ENCODE measurements at regions not wholly inside any gene's neighbourhood (a gene's known extent, or its start where the extent isn't known, plus 50 kb on each side); places are given as distances from the start of the nearest gene placed in this dataset.
"Not testable (repeated sequence)": the region's sequence is repeated elsewhere in the genome, so short reads cannot be mapped to it uniquely, and the experiment has no call there.

- no peak for DNase-seq
These were observed 224.4 kb upstream of the DAAM1 start for GRCh38 chr14:58963873-58964597.

GRCh38 chr14:58964598-58964928 lies 223.9 kb upstream of the DAAM1 start:
- no peak for DNase-seq

DNA sequence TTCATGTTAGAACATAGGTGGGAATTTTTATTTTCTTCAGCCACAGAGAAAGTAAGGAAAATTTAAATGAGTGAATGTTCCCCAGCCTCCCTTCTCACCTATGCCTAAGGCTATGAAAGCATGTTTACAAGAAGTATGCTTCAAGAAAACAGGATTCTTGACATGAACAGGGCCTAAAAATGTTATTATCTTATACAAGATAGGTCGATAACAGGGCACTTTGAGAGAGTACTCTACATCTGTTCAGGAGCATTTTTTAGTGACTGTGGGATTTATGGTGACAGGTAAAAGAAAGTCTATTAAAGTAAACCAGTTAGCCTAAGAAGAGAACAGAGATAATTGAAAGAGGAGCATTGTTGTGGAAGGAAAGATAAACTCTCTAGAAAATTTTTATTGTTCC lies 222.9 kb upstream of the DAAM1 start:
- no peak for DNase-seq

GRCh38 chr14:58966997-58967396 lies 221.5 kb upstream of the DAAM1 start:
- DNase-seq = no peak

- no peak for DNase-seq
These were observed 218.3 kb upstream of the DAAM1 start for GRCh38 chr14:58969951-58970751.

DNA sequence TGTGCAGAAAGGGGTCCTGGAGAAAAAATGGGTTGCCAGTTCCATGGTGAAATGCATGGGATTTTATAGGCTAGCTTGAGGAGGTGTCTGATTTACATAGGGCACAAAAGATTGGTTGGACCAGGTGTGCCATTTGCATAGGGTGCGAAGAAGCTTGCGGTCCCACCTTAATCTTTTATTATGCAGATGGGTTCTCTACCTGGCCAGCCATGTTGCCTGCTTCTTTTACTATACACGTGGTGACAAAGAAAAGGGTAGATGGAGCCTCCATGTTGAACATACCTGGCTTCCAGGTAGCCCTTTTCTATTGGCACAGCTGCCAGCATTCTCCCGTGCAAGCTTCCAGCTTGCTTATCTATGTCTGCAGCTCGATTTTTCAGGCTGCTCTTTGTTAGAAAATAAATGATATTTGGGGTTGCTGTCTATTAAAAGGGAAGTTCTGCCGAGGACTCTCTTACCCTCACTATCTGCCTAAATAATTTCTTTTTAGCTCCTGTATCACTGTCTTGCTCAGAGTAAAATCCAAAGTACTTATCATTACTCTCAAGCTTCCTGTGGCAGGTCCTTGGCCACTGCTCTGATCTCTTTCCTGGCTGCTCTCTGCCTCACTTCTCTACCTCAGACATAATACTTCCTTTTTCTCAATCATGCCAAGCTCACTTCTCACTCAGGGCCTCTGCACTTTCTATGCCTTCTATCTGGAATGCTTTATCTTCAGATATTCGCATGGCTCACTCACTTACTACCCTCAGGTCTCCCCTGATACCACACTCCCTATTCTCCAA lies 216.0 kb upstream of the DAAM1 start:
- no peak for DNase-seq

DNA sequence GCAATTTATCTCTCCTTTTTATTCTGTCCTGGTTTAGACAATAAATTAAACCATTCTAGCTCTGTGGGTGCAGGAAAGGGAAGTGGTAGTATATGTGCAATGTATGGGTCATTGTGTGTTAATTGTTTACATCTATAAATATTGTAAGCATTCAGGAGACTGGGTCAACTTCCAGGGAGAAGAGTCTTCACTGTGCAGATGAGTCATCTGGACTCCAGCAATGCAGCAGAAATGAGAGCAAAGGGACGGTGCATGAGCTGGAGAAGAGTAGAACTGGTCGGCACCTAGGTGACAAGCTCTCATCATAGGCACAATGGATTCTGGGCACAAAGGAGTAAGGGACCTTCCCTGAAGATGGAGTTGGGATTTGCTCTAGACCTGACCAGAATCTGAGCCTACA lies 211.1 kb upstream of the DAAM1 start:
- no peak for DNase-seq

DNA sequence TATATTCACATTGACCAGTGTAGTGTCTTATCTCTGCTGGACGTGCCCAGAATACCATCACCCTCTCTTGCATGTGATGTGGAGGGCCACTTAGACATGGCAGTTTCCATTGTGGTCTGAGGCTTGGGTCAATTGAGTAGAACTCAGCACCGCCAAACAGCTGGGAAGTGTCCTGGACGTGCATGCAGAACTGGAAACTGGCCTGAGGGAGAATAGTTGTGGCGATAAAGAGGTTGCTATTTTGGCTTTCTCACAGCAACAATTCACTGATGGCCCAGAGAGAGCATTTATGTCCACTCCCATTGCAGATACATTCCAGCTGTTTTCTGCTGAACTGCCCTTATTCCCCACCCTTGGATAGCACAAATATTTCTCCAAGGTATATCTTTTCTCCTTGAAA lies 210.1 kb upstream of the DAAM1 start:
- DNase-seq = no peak

DNA sequence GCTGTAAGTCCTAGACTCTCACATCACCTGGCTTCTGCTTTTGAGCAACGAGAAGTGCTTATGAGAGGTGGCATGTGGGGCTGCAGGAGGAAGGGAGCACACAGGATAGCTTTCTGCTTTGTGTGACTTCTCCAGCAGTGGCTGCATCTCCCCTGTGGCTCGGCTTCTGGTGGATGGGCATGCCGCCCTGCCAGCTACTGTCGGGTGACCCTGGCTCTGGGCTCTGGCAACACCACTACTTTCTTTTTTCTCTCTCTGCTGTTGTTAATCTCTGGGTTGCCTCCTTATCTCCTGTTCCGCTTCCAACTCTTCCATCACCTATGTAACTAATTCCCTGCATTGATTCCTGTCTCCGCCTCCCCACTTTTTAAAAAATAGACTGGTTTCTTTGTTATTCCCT lies 209.1 kb upstream of the DAAM1 start:
- no peak for DNase-seq

DNA sequence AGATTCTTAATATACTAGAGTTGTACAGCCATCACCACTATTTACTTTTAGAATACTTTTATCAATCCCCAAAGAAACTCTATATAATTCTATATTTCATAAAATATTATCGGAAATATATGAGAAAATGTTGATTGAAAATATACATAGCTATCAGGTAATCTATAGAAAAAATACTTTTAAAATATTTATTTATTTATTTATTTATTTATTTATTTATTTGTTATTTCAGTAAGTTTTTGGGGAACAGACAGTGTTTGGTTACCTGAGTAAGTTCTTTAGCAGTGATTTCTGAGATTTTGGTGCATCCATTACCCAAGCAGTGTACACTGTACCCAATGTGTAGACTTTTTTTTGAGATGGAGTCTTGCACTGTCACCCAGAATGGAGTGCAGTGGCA lies 206.6 kb upstream of the DAAM1 start:
- no peak for DNase-seq

- no peak for DNase-seq
These were observed 202.7 kb upstream of the DAAM1 start for GRCh38 chr14:58985786-58986185.

DNA sequence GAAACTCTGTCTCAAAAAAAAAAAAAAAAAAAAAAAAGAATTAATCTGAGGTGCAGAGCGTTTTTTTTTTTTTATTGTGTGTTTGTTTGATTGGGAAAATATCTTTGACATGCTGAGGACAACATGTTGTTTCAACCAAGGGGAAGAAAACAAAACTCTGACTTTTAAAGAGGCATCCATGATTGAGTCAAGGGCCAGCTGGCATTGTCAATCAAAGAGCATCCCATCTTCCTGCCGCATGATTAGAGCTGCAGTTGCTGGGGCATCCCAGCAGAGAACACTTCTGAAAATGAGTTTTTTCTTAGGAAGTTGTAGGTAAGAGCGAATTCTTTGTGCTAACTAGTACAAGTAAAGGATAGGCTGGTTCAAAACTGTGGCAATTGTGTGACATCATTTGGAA lies 200.9 kb upstream of the DAAM1 start:
- no peak for DNase-seq

DNA sequence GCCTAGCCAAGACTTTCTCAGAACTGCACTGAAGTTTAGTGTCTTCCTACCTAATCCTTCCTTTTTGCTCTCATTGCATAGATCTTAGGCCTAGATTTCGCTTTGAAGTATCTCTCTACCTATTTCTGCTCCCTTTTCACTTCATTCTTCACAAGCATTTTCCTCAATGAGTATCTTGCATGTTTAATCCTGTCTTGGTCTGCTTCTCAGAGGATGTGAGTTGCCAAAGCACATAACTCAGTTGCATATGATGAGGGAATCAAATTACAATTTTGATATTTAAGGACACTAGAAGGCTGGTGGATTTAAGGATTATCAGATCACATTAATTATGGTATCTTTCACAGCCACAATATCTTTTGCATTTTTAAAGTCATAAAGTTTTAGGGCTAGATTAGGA lies 195.5 kb upstream of the DAAM1 start:
- DNase-seq = no peak

DNA sequence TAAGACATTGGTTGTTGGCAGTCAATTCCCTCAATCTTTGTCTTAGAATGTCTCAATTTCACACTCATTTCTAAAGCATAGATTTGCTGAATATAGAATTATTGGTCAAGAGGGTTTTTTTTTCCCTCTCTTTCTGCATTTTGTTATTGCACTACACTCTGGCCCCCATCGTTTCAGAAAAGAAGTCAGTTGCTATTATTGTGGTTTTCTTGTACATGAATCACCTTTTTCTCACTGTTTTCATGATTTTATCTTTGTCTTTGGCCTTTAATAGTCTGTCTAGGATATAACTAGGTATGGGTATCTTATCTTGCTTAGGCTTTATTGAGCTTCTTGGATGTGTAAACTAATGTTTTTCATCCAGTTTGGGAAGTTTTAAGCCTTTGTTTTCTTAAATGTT lies 194.3 kb upstream of the DAAM1 start:
- no peak for DNase-seq

GRCh38 chr14:59004012-59004411 lies 184.5 kb upstream of the DAAM1 start:
- DNase-seq = no peak

DNA sequence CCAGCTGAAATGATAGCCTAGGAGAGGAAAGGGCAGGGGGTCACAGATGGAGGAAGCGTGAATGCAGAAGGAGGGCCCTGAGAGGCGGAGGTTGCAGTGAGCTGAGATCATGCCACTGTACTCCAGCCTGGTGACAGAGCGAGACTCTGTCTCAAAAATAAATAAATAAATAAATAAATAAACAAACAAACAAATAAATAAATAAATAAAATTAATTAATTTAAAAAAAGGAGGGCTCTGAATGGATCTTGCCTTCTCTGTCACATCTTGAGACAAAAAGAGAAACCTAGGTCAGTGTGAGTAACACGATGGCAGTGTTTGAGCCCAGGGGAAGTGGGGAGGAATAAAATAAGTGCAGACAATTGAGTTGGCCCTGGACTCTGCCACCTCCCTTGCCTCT lies 182.3 kb upstream of the DAAM1 start:
- not testable (repeated sequence) for DNase-seq

DNA sequence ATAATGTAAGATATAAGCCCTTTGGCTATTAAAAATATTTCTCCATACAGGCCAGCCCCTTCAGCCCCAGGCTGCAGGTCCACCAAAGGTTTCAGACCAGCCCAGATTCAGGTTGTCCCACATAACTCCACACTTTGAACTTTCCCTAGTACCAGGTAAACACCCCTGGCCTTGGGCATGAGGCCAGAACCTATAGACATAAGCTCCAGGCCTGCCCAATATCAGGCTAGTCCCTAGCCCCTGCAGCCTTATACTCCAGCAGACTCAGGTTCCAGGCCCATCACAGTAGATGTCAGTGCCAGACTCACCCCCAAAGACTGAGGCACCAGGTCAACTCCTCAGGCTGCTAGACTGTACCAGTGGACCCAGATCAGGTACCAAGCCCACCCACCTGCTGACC lies 178.5 kb upstream of the DAAM1 start:
- no peak for DNase-seq

GRCh38 chr14:59013672-59014298 lies 174.7 kb upstream of the DAAM1 start:
- DNase-seq = no peak

GRCh38 chr14:59015482-59015881 lies 173.0 kb upstream of the DAAM1 start:
- no peak for DNase-seq

DNA sequence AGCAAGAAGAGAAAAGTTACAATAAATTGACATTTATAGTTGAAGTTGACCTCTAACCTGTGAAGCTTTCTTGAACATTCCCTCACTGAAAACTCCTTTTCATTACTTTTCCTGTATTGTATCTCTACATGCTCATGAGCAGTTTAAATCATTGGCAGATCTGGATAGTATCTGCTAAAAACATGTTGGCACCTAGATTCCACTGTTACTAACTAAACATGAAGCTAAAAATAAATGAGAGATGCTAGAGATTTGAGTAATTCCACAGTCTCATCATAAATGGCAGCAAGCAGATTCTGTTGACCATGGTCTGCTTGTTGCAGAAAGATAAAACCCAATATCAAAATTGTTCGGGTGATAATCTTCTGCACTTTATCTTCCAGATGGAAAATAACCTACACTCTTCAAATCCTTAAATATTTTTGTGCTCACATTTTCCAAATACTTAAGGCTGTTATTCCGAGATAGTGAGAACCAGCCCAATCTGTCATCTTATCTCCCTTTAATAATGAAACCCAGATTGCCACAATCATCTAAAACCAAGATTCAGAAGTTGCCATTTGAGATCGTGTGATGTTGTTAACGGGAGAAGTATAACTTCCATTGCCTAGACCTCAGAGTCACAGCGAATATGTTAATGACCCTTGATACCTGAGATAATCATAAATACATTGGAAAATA lies 171.0 kb upstream of the DAAM1 start:
- no peak for DNase-seq

GRCh38 chr14:59018460-59018859 lies 170.0 kb upstream of the DAAM1 start:
- no peak for DNase-seq

DNA sequence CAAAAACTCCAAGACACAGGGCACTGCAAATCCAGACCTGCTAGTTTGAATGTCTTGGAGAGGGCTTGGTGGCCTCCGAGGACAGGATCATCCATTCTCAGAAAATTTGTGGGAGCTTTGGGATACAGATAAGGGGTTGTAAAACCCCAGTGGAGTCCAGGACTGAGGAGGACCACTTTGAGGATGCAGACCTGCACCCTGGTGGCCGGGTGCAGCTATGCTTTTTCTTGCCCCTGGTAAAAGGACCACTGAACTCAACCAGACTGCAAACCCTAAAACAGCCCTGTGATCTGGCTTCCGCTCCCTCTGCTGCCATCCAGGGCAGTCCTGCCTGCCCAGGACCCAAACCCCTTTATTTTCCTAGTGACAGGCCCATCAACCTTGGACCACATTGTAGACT lies 169.5 kb upstream of the DAAM1 start:
- DNase-seq = no peak

DNA sequence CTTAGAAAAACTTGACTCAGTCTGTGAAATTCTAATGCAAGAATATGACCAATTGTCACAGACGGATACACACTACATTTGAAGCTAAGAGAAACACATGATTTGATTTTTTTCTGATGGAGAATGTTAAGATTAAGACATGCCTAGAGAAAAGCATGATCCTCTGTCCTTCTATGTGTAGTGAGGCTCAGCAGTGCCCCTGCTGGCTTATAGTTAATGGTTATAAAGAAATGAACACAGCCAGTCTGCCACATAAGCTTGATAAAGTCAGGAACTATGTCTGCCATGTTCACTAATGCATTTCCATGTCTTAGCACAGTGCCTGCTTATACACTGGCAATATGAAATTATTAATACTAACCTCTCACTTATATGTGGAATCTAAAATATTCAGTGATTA lies 168.1 kb upstream of the DAAM1 start:
- no peak for DNase-seq

All from stimulated activated CD4-positive, alpha-beta T cell treated with anti-CD3 and anti-CD28 coated beads, Interleukin-1b, Interleukin-23, amount 100 ng/mL, for 48 hours (primary cell).